ENCODE measurements at regions not wholly inside any gene's neighbourhood (a gene's known extent, or its start where the extent isn't known, plus 50 kb on each side); places are given as distances from the start of the nearest gene placed in this dataset.

- TF ChIP-seq, protein P1, sequence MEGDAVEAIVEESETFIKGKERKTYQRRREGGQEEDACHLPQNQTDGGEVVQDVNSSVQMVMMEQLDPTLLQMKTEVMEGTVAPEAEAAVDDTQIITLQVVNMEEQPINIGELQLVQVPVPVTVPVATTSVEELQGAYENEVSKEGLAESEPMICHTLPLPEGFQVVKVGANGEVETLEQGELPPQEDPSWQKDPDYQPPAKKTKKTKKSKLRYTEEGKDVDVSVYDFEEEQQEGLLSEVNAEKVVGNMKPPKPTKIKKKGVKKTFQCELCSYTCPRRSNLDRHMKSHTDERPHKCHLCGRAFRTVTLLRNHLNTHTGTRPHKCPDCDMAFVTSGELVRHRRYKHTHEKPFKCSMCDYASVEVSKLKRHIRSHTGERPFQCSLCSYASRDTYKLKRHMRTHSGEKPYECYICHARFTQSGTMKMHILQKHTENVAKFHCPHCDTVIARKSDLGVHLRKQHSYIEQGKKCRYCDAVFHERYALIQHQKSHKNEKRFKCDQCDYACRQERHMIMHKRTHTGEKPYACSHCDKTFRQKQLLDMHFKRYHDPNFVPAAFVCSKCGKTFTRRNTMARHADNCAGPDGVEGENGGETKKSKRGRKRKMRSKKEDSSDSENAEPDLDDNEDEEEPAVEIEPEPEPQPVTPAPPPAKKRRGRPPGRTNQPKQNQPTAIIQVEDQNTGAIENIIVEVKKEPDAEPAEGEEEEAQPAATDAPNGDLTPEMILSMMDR (IDR thresholded peaks at IDR 0.05), result no peak
- no peak for TF ChIP-seq ZFX (IDR thresholded peaks at IDR 0.05; ENCODE audit: borderline replicate concordance)
These were observed 144.3 kb upstream of the SYT6 start for GRCh38 chr1:114298008-114298407.

All from 22Rv1 (cell line).